HG02852 (cell line): ENCODE measurements at regions not wholly inside any gene's neighbourhood (a gene's known extent, or its start where the extent isn't known, plus 50 kb on each side); places are given as distances from the start of the nearest gene placed in this dataset.
"Not testable (repeated sequence)": the region's sequence is repeated elsewhere in the genome, so short reads cannot be mapped to it uniquely, and the experiment has no call there.

ENCODE experiments used
- ATAC-seq: cut with Tn5 transposase; IDR thresholded peaks from one replicate; pipeline ENCODE4 v1.9.1; 2021; ENCODE audit warnings: mild to moderate bottlenecking, moderate library complexity; ENCODE audit not compliant: unreplicated experiment

DNA sequence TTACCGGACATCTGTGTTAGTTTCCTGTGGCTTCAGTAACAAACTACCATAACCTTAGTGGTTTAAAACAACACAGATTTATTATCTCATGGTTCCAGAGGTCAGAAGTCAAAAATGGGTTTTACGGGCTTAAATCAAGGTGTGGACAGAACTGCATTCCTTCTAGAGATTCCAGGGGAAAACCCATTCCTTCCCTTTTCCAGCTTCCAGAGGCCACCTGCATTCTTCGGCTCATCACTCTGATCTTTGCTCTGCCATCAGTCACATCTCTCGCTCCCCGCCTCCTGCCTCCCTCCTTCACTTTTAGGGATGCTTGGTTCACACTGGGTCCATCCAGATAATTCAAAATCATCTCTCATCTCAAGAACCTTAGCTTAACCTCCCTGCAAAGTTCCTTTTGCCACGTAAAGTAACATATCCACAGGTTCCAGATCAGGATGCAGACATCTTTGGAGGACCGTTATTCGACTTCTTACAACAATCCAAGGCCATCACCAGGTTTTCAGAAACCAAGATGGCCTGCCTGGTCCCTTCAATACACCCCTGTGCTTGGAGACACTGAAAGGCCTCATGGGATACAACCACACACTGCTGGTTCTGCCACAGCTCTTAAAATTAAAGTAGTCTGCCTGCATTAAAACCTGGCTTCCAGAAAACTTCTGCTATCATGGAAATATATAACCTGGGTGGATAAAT, 225.9 kb upstream of the MYO3A start:
- ATAC-seq: no peak

DNA sequence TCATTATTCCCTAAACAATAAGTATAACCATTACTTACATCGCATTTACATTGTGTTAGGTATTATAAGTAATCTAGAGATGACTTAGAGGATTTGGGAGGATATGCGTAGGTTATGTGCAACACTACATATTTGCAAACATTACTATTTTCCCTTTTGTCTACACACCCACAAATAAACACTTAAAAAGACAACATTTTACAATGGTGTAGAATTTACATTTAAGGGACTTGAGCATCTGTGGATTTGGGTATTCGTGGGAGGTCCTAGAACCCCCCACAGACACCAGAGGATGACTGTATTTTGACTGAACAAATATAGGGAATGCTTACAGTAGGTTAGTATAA, 220.2 kb upstream of the MYO3A start:
- no peak for ATAC-seq

DNA sequence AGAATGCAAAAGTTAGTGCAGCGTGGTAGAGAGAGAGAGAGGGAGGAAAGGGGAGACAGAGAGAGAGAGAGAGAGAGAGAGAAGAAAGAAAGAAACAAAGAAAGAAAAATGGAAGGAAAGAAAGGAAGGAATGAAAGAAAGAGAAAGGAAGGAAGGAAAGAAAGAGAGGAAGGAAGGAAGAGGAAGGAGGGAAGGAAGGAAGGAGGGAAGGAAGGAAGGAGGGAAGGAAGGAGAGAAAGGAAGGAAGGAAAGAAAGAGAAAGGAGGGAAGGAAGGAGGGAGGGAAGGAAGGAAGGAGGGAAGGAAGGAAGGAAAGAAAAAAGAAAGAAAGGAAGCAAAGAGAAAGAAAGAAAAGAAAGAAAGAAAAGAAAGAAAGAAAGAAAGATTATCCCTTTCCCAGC, 209.8 kb upstream of the MYO3A start:
- ATAC-seq: no peak

DNA sequence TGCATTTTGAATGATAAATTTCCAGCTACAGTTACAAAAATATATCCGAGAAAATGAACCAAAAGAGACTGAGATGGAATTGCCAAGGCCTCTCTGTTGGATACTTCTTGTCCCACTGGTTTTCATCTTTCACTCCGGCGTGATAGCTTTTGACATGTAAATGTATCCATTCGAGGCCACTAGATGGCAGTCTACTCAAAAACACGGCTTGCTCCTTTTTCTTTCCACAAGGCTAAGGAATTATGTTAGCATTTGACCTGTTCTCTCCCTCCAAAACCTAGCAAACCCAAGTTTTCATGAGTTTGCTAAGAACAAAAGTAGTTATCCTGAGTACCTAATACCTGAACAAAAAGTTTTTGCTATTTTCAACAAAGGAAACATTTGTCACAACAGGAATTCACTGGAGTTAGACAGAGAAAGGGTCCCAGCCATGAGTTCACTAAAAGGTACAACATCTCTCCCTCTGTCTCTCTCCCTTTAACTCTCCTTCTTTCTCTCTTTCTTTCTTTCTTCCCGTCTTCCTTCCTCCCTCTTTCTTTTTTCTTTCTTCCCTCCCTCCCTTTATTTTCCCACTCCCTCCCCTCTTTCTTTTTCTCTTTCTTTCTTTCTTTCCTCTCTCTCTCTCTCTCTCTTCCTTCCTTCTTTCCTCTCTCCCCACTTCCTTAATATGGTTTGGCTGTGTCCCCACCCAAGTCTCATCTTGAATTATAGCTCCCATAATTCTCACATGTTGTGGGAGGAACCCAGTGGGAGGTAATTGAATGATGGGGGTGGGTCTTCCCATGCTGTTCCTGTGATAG, 207.9 kb upstream of the MYO3A start:
- ATAC-seq: peak; percentile 80

DNA sequence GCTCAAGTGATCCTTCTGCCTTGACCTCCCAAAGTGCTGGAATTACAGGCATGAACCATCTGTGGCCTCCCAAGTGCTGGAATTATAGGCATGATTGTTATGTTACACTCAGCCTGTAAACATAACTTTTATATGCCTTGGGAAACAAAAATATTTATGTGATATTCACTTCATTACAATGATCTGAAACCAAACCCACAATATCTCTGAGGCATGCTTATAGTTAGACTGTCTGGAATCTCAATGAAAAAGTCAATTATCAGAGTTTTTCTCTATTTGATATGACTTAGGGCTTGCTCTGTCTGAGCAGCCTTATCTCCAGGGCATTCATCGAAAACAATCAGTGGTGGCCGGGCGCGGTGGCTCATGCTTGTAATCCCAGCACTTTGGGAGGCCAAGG, 195.3 kb upstream of the MYO3A start:
- ATAC-seq: no peak

DNA sequence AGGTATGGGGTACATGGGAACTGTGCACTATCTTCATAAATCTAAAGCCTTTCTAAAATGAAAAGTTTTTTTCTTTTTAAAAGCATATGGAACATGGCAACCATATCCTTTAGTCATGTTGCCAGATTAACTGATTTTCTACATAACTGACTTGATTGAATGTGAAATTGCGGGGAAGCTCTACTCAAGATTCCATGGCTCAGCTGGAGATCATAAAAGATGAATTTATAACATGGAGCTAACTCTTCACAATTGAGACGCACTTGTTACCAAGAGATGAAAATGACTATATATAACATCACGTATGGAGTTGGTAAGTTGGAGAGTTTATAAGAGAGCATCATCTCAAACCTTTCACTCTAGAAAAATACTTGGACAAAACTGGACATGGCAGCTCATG, 190.2 kb upstream of the MYO3A start:
- ATAC-seq: no peak

DNA sequence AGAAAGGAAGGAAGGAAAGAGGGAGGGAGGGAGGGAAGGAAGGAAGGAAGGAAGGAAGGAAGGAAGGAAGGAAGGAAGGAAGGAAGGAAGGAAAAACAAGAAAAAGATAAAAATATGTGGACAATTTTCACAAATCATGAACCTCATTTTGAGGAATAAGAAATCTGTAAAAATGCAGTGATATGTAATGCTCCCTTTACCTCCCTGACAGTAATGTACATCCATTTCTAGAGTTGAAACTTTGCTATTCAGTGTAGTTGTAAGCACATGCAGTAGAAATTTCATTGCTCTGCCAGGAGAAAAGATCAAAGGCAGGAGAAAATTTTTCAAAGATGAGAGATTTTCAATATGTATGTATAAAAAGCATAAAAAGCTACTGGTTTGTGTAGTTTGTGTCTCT, 189.5 kb upstream of the MYO3A start:
- ATAC-seq: no peak

DNA sequence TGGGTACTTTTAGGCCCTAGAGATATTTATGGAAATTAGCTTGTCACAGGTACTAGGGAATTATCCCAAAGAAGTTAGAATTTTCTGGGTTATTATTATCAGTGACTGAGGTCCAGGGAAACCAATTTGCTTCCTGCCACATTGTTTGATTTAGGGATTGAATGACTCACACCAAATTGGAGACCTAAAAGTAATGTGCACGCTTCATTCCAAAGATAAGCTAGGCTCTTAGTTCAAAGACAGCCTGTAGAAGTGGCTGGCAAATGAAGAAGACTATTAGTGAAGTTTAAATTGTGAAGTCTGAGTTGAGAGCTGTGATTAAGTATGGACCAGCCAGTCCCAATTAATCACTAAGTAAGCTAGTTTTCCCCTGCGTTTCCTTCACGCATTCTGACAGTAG, 188.1 kb upstream of the MYO3A start:
- no peak for ATAC-seq

DNA sequence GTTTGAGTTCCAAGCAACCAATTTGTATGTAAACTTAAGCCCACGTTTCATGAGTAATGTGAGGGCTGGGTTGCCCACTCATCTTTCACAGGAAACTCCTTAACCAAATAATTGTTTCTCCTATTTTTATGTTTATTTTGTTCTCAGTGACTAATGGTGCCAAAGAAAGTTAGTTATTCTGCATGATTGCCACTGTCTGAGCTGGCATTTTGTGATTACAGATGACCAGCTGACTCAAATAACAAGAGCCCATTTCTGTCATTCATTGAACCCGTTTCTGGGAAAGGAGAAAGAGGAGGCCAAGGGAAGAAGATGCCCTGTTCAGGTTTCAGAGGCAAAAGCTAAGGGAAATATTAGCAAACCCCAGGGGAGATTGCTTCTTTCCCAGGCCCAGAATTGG, 186.9 kb upstream of the MYO3A start:
- no peak for ATAC-seq

DNA sequence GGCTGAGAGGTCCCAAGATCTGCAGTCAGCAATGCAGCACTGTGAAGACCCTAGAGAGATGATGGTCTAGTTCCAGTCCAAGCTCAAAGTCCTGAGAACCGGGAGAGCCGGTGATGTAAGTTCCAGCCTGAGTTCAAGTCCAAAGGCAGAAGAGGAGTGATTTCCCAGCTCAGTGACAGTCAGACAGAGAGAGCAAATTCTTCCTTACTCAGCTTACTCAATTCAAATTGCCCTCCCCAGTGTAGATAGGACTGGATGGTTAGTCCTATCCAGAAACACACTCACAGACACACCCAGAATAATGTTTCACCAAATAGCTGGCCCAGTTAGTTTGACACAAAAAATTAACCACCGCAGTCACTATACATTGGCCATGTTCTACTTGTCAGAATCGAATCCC, 185.5 kb upstream of the MYO3A start:
- no peak for ATAC-seq

DNA sequence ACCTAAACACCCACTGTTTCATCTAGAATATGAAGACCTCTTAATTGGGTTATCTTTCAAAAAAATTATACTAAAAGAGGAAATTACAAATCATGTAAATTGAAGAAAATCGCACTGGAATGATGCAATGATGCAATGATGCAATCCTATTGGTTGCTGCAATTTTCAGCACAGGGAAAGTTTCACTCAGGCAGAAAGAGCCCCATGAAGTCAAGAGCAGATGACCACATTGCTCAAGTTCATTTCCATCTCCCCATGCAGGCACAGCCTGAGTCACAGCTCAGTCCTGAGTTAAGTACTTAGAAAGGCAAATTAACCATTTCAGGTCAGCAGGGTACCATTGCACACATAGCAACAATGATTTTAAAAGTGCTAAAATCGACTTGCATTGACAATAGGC, 180.3 kb upstream of the MYO3A start:
- no peak for ATAC-seq

DNA sequence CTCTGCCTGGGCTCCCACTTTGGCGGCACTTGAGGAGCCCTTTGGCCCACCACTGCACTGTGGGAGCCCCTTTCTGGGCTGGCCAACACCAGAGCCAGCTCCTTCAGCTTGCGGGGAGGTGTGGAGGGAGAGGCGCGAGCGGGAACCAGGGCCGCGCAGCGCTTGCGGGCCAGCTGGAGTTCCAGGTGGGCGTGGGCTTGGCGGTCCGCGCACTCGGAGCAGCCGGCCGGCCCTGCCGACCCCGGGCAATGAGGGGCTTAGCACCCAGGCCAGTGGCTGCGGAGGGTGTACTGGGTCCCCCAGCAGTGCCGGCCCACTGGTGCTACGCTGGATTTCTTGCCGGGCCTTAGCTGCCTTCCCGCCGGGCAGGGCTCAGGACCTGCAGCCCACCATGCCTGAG, 178.2 kb upstream of the MYO3A start:
- not testable (repeated sequence) for ATAC-seq

DNA sequence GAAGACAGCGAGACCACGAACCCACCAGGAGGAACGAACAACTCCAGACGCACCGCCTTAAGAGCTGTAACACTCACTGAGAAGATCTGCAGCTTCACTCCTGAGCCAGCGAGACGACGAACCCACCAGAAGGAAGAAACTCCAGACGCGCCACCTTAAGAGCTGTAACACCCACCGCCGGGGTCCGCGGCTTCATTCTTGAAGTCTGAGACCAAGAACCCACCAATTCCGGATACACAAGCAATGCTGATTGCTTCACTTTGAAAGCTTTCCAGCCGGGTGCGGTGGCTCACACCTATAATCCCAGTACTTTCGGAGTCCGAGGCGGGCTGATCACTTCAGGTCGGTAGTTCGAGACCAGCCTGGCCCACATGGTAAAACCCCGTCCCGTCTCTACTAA, 177.2 kb upstream of the MYO3A start:
- no peak for ATAC-seq

DNA sequence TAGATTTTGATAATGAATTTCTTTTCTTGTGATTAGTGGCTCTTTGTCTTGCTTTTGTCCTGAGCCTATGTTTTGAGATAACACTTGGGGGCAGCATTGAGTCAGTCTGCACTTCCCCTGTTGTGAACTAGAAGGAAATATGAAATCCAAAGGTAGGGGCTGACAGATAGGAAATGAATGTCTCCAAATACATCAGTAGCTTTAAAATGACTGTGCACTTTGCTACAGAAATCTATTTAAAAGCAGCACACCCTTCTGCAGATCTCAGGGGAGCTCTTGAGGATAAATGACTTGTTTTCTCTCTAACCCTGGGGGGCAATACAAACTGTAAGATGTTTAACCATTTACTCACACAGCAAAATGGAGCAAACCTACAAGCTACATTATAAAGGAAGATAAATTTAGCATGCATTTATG, 176.0 kb upstream of the MYO3A start:
- no peak for ATAC-seq

DNA sequence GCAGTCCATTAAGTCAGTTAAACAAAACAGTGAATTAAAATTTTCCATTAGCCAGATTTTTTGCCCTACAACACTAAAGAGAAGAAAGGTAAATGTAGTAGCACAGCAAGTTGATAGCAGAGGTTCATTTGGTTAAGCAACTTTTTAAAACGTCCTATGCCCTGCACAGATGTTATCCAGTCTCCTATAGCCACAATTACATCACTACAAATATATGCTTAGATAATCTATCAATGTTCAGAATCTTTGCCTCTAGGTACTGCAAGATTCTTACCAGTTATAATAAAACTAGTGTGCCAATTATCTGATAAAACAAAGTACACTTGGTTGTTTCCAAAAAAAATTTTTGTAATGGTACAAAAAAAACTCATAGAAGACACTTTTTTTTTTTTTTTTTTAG, 175.5 kb upstream of the MYO3A start:
- no peak for ATAC-seq

DNA sequence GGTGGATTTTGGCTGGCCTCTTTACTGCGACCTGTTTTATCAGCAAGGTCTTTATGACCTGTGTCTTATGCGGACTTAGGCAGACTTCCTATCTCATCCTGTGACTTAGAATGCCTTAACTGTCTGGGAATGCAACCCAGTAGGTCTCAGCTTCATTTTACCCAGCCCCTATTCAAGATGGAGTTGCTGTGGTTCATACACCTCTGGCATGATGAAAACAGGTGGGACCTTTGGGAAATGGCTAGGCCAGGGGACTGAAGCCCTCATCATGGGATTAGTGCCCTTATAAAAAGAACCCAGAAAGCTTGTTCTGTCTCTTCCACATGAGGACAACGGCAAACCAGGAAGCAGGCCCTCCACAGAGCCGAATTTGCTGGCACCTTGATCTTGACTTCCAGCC, 172.1 kb upstream of the MYO3A start:
- no peak for ATAC-seq

DNA sequence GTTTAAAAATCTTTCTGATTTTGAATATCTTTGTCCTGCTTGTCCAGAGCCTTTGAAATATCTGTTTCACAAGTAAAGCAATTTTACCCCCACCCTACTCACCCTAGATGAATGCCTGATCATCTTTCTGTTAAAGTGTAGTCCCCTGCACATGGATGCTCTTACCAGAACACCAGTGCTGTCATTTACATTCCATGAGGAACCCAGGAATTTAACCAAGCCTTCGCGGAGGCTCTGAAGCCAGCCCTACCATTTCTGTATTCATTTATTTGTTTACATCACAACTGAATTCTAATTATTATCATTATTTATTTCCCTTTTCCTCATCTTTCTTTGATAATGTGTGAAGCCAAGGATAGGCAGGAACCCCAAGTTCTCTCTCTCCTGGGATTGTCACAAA, 167.8 kb upstream of the MYO3A start:
- no peak for ATAC-seq

DNA sequence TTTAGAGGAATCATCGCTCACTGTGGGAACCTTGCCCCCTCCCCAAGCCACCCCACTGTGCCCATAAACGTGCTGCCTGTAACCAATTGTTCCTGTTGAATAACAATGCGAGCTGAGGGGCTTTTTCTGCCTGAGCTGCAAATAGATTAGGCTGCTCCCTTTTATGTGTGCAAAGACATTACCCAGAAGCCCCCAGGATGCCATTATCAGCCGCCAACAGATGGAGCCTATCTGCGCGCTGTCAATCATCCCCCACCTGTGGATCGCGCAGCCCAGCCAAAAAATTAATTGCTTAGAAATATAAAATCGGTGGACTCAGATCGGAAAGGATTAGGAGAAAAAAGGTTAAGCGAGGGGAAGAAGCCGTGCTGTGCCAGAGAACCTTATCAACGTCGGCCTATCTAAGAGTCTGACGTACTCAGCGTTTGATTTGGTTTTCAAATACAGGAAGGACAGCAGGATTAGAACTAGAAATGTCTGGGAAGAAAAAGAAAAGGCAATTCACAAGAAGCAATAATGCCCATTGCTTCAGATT, 167.3 kb upstream of the MYO3A start:
- ATAC-seq: no peak

DNA sequence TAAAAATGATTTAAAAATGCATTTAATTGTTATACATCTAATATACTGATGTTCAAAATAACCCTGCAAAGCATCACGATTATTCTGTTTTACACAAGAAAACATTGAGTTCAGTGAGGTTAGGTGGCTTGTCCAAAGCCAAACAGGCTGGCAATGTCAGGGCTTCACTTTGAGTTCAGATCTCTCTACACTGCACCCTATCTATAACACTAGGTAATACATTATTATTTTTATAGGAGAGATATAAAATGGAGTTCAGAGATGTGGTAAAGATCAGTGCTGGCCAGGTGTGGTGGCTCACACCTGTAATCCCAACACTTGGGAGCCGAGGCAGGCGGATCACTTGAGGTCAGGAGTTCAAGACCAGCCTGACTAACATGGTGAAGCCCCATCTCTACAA, 165.9 kb upstream of the MYO3A start:
- ATAC-seq: no peak

DNA sequence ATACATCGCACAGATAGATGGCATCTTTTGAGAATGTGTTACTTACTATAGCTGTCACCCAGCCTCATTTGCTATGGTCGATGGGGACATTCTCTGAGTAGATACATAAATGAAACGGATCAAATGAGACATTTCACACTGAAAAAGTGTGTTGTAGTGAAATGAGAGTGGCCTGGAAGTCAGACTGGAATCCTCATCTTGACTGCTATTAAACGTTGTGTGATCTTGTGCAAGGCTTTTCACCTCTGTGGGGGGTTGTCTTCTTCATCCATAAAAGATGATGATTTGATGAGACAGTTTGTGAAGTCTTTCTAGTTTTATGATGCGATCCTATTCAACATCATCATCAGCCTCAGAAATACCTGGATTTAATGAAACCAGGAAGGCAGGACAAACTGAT, 155.4 kb upstream of the MYO3A start:
- no peak for ATAC-seq

DNA sequence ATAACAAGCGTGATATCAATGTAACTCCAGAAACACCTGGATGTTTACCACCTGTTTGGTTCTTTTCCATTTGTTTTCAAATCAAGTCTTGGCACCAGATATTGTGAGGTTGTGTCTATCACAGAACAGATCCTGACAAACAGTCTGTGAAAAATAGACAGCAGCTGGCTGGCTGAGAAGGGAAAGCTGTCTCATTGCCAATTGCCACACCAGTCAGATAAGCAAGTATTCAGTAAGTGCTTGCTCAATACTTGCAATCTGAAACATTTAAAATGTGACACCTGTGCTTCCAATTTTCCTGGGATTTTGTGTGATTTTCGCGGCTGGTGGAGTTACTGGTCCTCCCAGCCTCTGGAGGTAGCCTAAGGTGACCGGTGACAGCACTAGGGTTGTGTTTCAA, 147.9 kb upstream of the MYO3A start:
- no peak for ATAC-seq

DNA sequence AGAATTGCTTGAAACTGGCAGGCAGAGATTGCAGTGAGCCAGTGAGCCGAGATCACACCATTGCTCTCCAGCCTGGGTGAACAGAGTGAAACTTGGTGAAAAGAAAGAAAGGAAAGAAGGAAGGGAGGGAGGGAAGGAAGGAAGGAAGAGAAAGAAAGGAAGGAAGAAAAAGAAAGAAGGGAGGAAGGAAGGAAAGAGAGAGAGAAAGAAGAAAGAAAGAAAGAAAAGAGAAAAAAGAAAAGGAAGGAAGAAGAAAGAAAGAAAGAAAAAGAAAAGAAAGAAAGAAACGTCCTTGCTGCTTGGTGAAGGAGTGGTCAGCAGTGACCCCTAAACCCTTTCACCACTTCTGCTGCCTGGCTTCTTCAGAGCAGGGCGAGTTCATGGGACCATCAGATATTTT, 147.1 kb upstream of the MYO3A start:
- ATAC-seq: no peak
